IPS DF 6.9 (cell line): ENCODE measurements at regions not wholly inside any gene's neighbourhood (a gene's known extent, or its start where the extent isn't known, plus 50 kb on each side); places are given as distances from the start of the nearest gene placed in this dataset.
A peak's percentile ranks its signal among the peaks of the same experiment; 100 is the strongest.

Experiments used
- DNase-seq: peaks from one replicate; pipeline ENCODE4 v3.0.0-alpha.2; 2013; ENCODE audit warnings: low read depth, low spot score
- H3K27ac ChIP-seq: one replicate; pipeline ENCODE4 v1.5.1; 2013; ENCODE audit warnings: low read length, control low read depth
- H3K27me3 ChIP-seq: 2 replicates; pipeline ENCODE4 v1.6.1; 2013; ENCODE audit warnings: mild to moderate bottlenecking, low read length; ENCODE audit not compliant: control insufficient read depth, insufficient read depth
- H3K36me3 ChIP-seq: 2 replicates; pipeline ENCODE4 v1.6.1; 2013; ENCODE audit warnings: low read length; ENCODE audit not compliant: control insufficient read depth, insufficient read depth
- H3K4me1 ChIP-seq: 2 replicates; pipeline ENCODE4 v1.6.1; 2013; ENCODE audit warnings: low read length; ENCODE audit not compliant: control insufficient read depth, insufficient read depth
- H3K4me3 ChIP-seq: 2 replicates; pipeline ENCODE4 v1.5.1; 2013; ENCODE audit warnings: mild to moderate bottlenecking, low read length
- H3K9me3 ChIP-seq: 2 replicates; pipeline ENCODE4 v1.6.1; 2013; ENCODE audit warnings: low read length, inconsistent platforms; ENCODE audit not compliant: control insufficient read depth, insufficient read depth
- WGBS: extraction: QIAGEN DNeasy Blood & Tissue Kit; methylation state at CpG from one replicate; pipeline ENCODE4 v1.1.7; 2013; ENCODE audit warnings: mixed read lengths, missing lambda C conversion rate; ENCODE audit not compliant: insufficient read length, insufficient coverage; 5-methylcytosine and 5-hydroxymethylcytosine counted together

DNA sequence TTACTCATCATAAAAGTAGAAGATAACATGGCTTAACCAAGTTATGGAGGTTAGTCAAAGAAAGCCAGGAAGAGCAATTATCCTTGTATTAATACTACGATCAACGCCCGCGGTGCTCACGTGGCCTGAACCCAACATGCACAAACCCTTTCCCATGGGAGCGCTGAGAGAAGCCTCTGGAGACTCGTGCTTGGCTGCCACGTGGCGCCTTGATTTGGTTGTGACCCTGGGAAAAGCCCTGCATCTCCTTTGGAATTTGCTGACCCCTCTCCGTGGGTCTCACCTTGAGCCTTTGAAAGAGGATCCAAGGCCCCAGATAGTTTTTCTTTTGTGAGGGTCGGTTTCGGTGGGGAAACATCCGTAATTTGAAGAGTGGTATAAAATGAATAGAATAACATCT is 255.6 kb downstream of the DCDC2C start:
- no peaks in the 10 kb centered on the region for H3K36me3 ChIP-seq
- no peaks in the 10 kb centered on the region for H3K27me3 ChIP-seq
- no CpG with 5 or more reads among the region's 13 CpGs for WGBS
- no peak overlapping the region for H3K27ac ChIP-seq
- no peak overlapping the region for H3K4me3 ChIP-seq
- DNase-seq, result no peak
- no peaks in the 10 kb centered on the region for H3K9me3 ChIP-seq
- H3K4me1 ChIP-seq, result no peaks in the 10 kb centered on the region

DNA sequence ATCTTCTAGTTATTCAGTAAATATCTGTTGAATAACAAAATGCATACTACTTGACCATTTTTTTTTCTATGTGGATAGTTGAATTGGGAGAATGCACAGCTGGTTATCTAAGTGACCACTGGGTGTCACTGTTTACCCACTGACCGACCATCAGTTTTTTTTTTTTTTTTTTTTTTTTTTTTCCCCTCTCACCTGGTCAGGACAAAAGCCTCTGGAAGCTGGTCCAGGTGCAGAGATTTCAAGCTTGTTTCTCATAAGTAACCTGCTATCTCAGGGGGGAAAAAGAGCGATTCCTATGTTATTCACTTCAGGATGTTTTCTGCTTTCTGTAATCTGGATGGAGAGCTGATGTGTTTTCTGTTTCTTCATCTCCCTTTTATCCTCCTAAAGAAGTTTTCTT is 256.0 kb downstream of the DCDC2C start:
- Histone ChIP-seq H3K9me3 (no peaks in the 10 kb centered on the region), H3K36me3 (no peaks in the 10 kb centered on the region), H3K27ac (no peak overlapping the region), H3K27me3 (no peaks in the 10 kb centered on the region), H3K4me3 (no peak overlapping the region), H3K4me1 (no peaks in the 10 kb centered on the region)
- DNase-seq, result peak; percentile 45
- no CpG with 5 or more reads among the region's 2 CpGs for WGBS

DNA sequence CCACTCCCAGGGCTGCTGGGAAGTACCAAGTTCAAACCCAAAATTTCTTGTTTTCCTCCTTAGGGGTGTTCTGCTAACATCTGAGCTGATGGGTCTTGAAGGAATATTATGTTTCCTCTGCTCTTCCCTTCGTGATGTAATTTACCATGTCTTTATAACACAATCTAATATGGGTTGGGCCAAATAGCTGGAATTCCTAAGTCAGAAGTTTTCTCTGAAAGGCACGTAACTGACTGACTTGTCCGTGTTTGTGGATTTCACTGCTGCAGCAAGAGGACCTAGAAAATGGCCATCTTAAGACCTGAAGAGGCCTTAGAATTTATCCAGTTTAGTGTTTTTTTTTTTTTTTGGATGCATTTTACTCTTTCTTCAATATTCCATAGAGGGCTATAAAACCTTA is 256.7 kb downstream of the DCDC2C start:
- DNase-seq, result no peak
- H3K9me3 ChIP-seq, result no peaks in the 10 kb centered on the region
- no peaks in the 10 kb centered on the region for H3K4me1 ChIP-seq
- no peak overlapping the region for H3K4me3 ChIP-seq
- no peak overlapping the region for H3K27ac ChIP-seq
- no peaks in the 10 kb centered on the region for H3K27me3 ChIP-seq
- H3K36me3 ChIP-seq, result no peaks in the 10 kb centered on the region
- no CpG with 5 or more reads among the region's 3 CpGs for WGBS

DNA sequence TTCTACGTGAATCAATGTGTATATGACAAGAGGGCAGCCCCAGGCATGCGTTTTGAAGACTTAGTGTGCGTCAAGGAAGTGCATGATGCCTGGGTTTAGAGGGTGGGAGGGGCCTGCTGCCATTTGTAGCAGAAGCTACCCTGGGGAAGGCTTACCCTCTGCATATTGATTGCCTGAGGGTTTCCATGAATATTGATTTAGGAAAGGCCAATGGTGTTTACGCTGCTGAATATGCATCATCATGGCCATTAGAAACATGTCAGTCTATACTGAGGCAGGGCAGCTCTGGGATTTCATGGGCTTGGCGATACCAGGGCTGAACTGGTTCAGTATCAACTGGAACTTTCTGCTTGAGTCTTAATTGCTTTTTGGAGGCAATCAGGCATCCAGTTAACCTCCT is 259.3 kb downstream of the DCDC2C start:
- H3K9me3 ChIP-seq, result no peaks in the 10 kb centered on the region
- no peak overlapping the region for H3K4me3 ChIP-seq
- no peaks in the 10 kb centered on the region for H3K27me3 ChIP-seq
- H3K4me1 ChIP-seq, result no peaks in the 10 kb centered on the region
- no CpG with 5 or more reads among the region's 5 CpGs for WGBS
- H3K36me3 ChIP-seq, result no peaks in the 10 kb centered on the region
- no peak overlapping the region for H3K27ac ChIP-seq
- DNase-seq, result no peak

DNA sequence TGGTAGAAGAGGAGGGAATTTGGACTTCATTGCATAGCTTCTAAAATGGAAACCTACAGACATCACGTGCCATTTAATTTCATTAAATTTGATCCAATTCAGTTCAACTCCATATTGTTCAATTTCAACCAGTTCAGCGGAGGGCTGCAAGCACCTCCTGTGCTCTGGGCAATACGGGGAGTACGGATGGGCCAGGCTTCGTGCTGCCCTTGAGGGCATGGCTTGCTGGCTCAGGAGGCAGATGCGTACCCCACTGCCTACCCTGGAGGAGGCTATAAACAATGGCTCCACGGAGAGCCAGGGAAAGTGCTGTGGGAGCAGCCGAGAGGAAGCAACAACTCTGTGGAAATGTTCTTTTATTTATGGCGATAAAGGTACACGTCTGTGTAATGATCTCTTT is 261.8 kb downstream of the DCDC2C start:
- H3K27ac ChIP-seq, result no peak overlapping the region
- WGBS, result no CpG with 5 or more reads among the region's 10 CpGs
- H3K9me3 ChIP-seq, result no peaks in the 10 kb centered on the region
- no peaks in the 10 kb centered on the region for H3K36me3 ChIP-seq
- H3K4me1 ChIP-seq, result no peaks in the 10 kb centered on the region
- H3K27me3 ChIP-seq, result no peaks in the 10 kb centered on the region
- no peak overlapping the region for H3K4me3 ChIP-seq
- DNase-seq, result no peak

DNA sequence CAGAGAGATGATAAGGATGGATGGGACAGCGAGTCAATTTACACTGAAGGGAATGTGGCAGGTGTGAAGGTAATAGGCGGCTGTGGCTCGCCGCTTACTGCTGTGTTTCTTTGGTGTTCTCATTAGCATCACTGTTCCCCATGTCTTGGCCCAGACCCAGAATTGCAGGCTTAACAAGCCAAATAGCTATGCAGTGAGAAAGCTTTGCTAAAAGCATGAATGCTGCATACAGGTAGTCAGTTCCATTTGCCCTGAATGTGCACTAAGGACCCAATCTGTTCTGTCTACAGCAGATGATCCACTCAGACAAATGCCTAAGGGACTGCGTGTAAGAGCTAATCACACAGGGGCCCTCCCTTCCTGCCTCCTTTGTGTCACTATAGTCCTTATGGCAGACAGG is 262.6 kb downstream of the DCDC2C start:
- H3K9me3 ChIP-seq, result no peaks in the 10 kb centered on the region
- no peaks in the 10 kb centered on the region for H3K4me1 ChIP-seq
- H3K4me3 ChIP-seq, result no peak overlapping the region
- H3K36me3 ChIP-seq, result no peaks in the 10 kb centered on the region
- H3K27ac ChIP-seq, result no peak overlapping the region
- WGBS, result no CpG with 5 or more reads among the region's 5 CpGs
- no peak for DNase-seq
- no peaks in the 10 kb centered on the region for H3K27me3 ChIP-seq

DNA sequence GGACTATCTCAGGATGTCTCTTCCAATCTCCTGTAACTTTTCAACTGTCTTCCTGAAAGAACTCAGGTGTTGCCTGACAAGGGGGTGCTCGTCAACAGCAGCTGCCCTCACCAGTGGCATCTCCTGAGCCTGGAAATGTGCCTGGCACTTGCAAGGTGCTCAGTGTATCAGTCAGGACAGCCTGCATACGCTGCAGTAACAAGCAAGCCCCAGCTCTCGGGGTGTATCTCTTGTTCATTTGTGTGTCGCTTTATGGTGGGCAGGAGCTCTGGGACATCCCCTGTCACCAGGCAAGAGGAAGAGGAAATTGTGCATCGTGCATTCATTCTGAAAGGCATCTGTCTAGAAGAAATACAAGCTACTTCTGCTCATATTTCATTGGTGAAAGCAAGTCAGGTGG is 263.1 kb downstream of the DCDC2C start:
- no peak overlapping the region for H3K27ac ChIP-seq
- no peaks in the 10 kb centered on the region for H3K36me3 ChIP-seq
- H3K4me1 ChIP-seq, result no peaks in the 10 kb centered on the region
- H3K9me3 ChIP-seq, result no peaks in the 10 kb centered on the region
- no peak overlapping the region for H3K4me3 ChIP-seq
- no peaks in the 10 kb centered on the region for H3K27me3 ChIP-seq
- no peak for DNase-seq
- no CpG with 5 or more reads among the region's 5 CpGs for WGBS

DNA sequence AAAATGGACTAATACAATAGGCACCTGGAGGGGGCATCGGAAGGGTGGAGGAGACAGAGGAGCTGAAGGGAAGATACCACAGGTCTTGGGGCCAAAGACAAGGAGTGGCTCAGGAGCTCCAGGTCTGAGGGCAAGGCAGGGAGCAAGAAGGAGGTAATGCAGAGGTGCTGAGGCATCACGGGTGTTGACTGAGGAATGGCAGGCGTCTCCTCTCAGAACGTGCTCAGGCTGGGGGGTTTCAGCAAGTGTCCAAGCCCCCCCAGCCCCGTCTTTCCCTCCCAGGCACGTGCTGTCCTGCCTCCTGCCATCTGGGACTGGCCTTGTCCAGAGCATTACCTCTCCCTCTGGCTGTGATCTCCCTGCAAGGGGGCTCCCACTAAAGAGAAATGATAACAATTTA is 265.4 kb downstream of the DCDC2C start:
- no peak overlapping the region for H3K27ac ChIP-seq
- H3K4me3 ChIP-seq, result no peak overlapping the region
- H3K27me3 ChIP-seq, result no peaks in the 10 kb centered on the region
- no CpG with 5 or more reads among the region's 6 CpGs for WGBS
- H3K9me3 ChIP-seq, result no peaks in the 10 kb centered on the region
- H3K4me1 ChIP-seq, result no peaks in the 10 kb centered on the region
- no peak for DNase-seq
- H3K36me3 ChIP-seq, result no peaks in the 10 kb centered on the region

DNA sequence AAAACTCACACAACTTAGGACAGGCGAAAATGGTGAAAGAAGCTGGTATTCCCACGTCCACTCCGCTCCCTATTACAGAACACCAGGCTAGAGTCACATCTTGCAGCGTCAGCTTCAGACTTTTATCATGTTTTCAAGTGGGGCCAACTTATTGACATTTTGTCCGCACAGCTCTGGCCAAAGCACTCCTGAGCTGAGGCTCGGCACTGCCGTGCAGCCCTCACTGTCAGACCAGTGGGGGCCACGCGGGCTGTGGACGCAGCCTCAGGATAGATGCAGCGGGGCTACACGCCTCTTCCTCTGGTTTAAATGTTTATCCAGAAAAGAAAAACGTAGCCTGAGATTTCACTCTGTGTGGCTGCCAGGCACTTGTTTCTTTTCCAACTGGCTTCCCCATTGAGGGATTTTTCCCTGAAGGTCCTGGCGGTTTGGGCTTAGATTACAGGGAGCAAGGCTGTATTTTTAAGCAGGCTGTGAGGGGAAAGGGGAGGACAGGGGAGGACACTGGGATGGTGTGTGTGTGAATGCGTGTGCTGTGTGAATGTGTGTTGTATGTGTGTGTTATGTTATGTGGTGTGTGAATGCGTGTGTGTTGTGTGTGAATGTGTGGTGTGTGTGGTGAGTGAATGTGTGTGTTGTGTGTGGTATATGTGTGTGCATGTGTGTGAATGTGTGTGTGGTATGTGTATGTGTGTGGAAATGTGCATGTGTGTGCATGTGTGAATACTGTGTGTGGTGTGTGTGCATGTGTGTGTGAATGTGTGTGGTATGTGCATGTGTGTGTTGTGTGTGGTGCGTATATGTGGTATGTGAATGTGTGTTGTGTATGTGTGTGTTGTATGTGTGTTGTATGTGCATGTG is 267.6 kb downstream of the DCDC2C start:
- Histone ChIP-seq H3K9me3 (no peaks in the 10 kb centered on the region), H3K4me3 (no peak overlapping the region), H3K36me3 (no peaks in the 10 kb centered on the region), H3K27me3 (no peaks in the 10 kb centered on the region), H3K4me1 (no peaks in the 10 kb centered on the region), H3K27ac (no peak overlapping the region)
- no peak for DNase-seq
- WGBS, result 100% methylated on average over 3 of the region's 17 CpGs

DNA sequence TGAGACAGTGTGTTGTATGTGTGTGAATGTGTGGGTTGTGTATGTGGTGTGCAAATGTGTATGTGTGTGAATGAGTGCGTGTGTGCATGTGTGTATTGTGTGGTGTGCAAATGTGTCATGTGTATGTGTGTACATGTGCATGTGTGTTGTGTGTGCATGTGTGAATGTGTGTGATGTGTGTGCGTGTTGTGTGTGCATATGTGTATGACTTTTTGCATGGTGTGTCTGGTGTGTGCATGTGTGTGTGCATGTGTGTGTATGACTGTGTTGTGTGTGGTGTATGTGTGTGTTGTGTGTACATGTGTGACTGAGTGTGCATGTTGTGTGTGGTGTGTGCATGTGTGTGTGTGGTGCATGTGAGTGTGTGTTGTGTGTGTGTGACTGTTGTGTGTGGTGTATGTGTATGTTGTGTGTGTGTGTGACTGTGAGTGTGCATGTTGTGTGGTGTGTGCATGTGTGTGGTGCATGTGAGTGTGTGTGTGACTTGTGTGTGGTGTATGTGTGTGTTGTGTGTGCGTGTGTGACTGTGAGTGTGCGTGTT is 268.3 kb downstream of the DCDC2C start:
- H3K27me3 ChIP-seq, result no peaks in the 10 kb centered on the region
- 100% methylated on average over 3 of the region's 4 CpGs for WGBS
- no peaks in the 10 kb centered on the region for H3K4me1 ChIP-seq
- no peaks in the 10 kb centered on the region for H3K9me3 ChIP-seq
- H3K4me3 ChIP-seq, result no peak overlapping the region
- H3K27ac ChIP-seq, result no peak overlapping the region
- no peaks in the 10 kb centered on the region for H3K36me3 ChIP-seq
- DNase-seq, result no peak

DNA sequence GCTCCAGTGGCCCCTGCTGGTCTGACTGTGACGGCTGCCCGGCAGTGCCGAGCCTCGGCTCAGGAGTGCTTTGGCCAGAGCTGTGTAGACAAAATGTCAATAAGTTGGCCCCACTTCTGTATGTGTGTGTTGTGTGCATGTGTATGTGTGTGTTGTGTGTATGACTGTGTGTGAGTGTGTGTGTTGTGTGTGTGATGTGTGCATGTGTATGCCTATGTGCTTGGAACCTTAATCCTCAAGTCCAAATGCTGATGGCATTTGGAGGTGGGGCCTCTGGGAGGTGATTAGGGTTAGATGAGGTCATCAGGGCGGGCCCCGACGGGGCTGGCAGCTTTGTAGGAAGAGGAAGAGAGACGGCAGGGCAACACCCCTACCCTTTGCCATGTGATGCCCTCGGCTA is 269.0 kb downstream of the DCDC2C start:
- H3K4me1 ChIP-seq, result no peaks in the 10 kb centered on the region
- no peaks in the 10 kb centered on the region for H3K27me3 ChIP-seq
- WGBS, result no CpG with 5 or more reads among the region's 9 CpGs
- H3K36me3 ChIP-seq, result no peaks in the 10 kb centered on the region
- DNase-seq, result no peak
- no peaks in the 10 kb centered on the region for H3K9me3 ChIP-seq
- H3K4me3 ChIP-seq, result no peak overlapping the region
- no peak overlapping the region for H3K27ac ChIP-seq
